ENCODE measurements at regions not wholly inside any gene's neighbourhood (a gene's known extent, or its start where the extent isn't known, plus 50 kb on each side); places are given as distances from the start of the nearest gene placed in this dataset.

- ATAC-seq (ENCODE audit: low FRiP score) (no peak), DNase-seq (ENCODE audit: low spot score) (no peak)
- TF ChIP-seq CTCF (IDR thresholded peaks at IDR 0.05): no peak
These were observed 109.8 kb upstream of the ATP6AP2 start for GRCh38 chrX:40470830-40471429.

- no peak for TF ChIP-seq CTCF (IDR thresholded peaks at IDR 0.05)
- ATAC-seq (ENCODE audit: low FRiP score): no peak
- no peak for DNase-seq (ENCODE audit: low spot score)
These were observed 111.5 kb upstream of the ATP6AP2 start for GRCh38 chrX:40469316-40469715.

GRCh38 chrX:40468033-40468846 lies 112.5 kb upstream of the ATP6AP2 start:
- ATAC-seq (ENCODE audit: low FRiP score) (no peak), DNase-seq (ENCODE audit: low spot score) (no peak)
- no peak for TF ChIP-seq CTCF (IDR thresholded peaks at IDR 0.05)

GRCh38 chrX:40467454-40467853 lies 113.3 kb upstream of the ATP6AP2 start:
- DNase-seq (ENCODE audit: low spot score) (no peak), ATAC-seq (ENCODE audit: low FRiP score) (no peak)
- no peak for TF ChIP-seq CTCF (IDR thresholded peaks at IDR 0.05)

- no peak for TF ChIP-seq CTCF (IDR thresholded peaks at IDR 0.05)
- ATAC-seq (ENCODE audit: low FRiP score) (no peak), DNase-seq (ENCODE audit: low spot score) (no peak)
These were observed 114.8 kb upstream of the ATP6AP2 start for GRCh38 chrX:40465735-40466551.

GRCh38 chrX:40462795-40463194 lies 118.0 kb upstream of the ATP6AP2 start:
- DNase-seq (ENCODE audit: low spot score) (no peak), ATAC-seq (ENCODE audit: low FRiP score) (no peak)
- no peak for TF ChIP-seq CTCF (IDR thresholded peaks at IDR 0.05)
